CD4-positive, CD25-positive, alpha-beta regulatory T cell (primary cell): ENCODE measurements at regions not wholly inside any gene's neighbourhood (a gene's known extent, or its start where the extent isn't known, plus 50 kb on each side); places are given as distances from the start of the nearest gene placed in this dataset.

Experiments
- ATAC-seq, 2 donors: fragments of 150-1000 bp; cut with Tn5 transposase; one replicate each; pipeline ENCODE4 v1.10.0; 2021; ENCODE audit warnings: low read depth in 2 of 2, moderate number of reproducible peaks in 2 of 2, moderate library complexity in 1 of 2
- DNase-seq, 3 donors: peaks; one replicate each; pipeline versions ENCODE4 v3.0.0 to v3.0.0-alpha.2; 2012 to 2022; ENCODE audit warnings: mixed read lengths in 1 of 3
- H3K27ac ChIP-seq: one replicate; pipeline ENCODE4 v1.7.0; 2013; ENCODE audit warnings: mild to moderate bottlenecking, low read length; ENCODE audit not compliant: insufficient read depth, poor library complexity, severe bottlenecking
- H3K27me3 ChIP-seq: one replicate; pipeline ENCODE4 v1.7.0; 2013; ENCODE audit warnings: low read length; ENCODE audit not compliant: control insufficient read depth, insufficient read depth
- H3K36me3 ChIP-seq: one replicate; pipeline ENCODE4 v1.7.0; 2013; ENCODE audit warnings: mild to moderate bottlenecking, low read length, moderate library complexity; ENCODE audit not compliant: control insufficient read depth, insufficient read depth
- H3K4me1 ChIP-seq: 2 replicates; pipeline ENCODE4 v1.7.0; 2013; ENCODE audit warnings: mild to moderate bottlenecking, low read length; ENCODE audit not compliant: insufficient read depth, control insufficient read depth, poor library complexity, severe bottlenecking
- H3K4me3 ChIP-seq: one replicate; pipeline ENCODE4 v1.7.0; 2013; ENCODE audit warnings: low read depth, mild to moderate bottlenecking, low read length, moderate library complexity
- H3K9me3 ChIP-seq, 2 experiments: 1 replicate in 1 of 2; 2 replicates in 1 of 2; pipeline ENCODE4 v1.7.0; 2013; ENCODE audit warnings: low read length in 2 of 2, mild to moderate bottlenecking in 1 of 2, moderate library complexity in 1 of 2; ENCODE audit not compliant: control insufficient read depth in 2 of 2
- H3K27ac Mint-ChIP-seq, 3 donors: one replicate each; pipeline ENCODE4 v1.8.0; 2020 to 2022; ENCODE audit warnings: mild to moderate bottlenecking in 3 of 3, mixed read lengths in 3 of 3, moderate library complexity in 2 of 3
- H3K27me3 Mint-ChIP-seq: one replicate; pipeline ENCODE4 v1.8.0; 2022; ENCODE audit warnings: mild to moderate bottlenecking, mixed read lengths
- H3K36me3 Mint-ChIP-seq: one replicate; pipeline ENCODE4 v1.8.0; 2020; ENCODE audit warnings: mixed read lengths
- H3K4me1 Mint-ChIP-seq, 4 donors: one replicate each; pipeline ENCODE4 v1.8.0; 2020 to 2022; ENCODE audit warnings: mixed read lengths in 4 of 4, mild to moderate bottlenecking in 1 of 4
- H3K4me3 Mint-ChIP-seq, 4 donors: one replicate each; pipeline ENCODE4 v1.8.0; 2020 to 2022; ENCODE audit warnings: mild to moderate bottlenecking in 4 of 4, mixed read lengths in 4 of 4, moderate library complexity in 3 of 4
- H3K9me3 Mint-ChIP-seq, 7 donors: one replicate each; pipeline ENCODE4 v1.8.0; 2020 to 2022; ENCODE audit warnings: mixed read lengths in 7 of 7, mild to moderate bottlenecking in 3 of 7, moderate library complexity in 2 of 7

DNA sequence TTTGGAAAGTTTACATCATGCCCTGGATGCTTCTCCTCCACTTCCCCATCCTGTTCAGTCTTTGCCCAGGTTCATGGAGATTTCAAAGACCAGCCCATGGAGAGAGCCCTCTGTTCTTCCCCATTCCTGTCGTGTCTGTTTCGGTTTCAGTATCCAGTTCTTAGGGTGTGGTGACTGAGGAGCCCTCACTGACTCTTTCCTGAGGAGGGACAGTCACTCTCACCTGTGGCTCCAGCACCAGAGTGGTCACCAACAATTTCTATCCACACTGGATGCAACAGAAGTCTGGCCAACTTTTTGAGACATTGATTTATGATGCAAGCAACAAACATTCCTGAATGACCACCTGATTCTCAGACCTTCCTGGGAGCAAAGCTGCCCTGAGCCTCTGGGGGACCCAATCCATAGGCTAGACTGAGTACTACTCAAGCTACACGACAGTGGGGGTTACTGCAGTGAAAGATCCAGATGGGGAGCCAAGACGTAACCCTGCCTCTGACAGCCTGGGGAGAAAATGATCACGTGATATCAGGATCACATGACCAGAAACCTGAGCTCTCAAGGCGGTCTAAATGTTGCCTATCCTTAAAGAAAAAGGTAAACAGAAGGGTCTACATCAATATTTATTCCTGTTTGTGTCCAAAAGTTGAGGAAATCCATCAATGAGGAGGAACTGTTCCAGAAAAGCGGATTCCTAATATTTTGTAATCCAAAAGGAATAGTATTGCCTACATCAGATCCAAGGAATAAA lies 76.2 kb upstream of the VPREB1 start:
- H3K27ac Mint-ChIP-seq: no peak overlapping the region
- H3K9me3 Mint-ChIP-seq: peaks cover 0 to 2% (median 0%) of the 10 kb centered on the region in 7 donors
- ATAC-seq (no peak), DNase-seq (peak in 1 of 3 donors; percentile 26)
- H3K4me1 Mint-ChIP-seq: peaks cover 0 to 18% (median 5%) of the 10 kb centered on the region in 4 donors
- H3K27me3 Mint-ChIP-seq: peaks cover 9% of the 10 kb centered on the region
- no peaks in the 10 kb centered on the region for H3K36me3 Mint-ChIP-seq
- Histone ChIP-seq H3K4me1 (no peaks in the 10 kb centered on the region), H3K9me3 (no peaks in the 10 kb centered on the region), H3K4me3 (peak overlapping the region; percentile 1), H3K27ac (no peak overlapping the region), H3K27me3 (peaks cover 4% of the 10 kb centered on the region), H3K36me3 (no peaks in the 10 kb centered on the region)
- peak overlapping the region in 3 of 4 donors; percentile 30 to 66 (median 38) for H3K4me3 Mint-ChIP-seq

DNA sequence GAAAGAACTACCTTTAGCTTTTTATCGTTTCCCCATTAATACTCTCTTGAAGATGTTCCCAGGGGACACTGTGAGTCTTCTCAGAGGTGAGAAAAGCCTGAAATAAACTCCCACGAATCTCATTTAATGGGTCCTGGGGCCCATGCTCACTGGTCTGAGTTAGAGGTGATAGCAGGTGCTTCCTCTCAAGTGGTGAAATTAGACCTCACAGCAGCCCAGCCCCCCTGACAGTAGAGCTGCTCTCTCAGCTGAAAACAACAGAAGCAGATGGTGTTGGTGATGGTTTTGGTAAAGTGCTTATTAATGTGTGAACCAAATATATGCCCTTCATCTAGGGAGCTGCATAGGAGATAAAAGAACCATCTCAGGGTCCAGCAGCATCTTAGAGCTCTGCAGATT lies 76.8 kb upstream of the VPREB1 start:
- Histone ChIP-seq H3K36me3 (no peaks in the 10 kb centered on the region), H3K4me3 (peak overlapping the region; percentile 1), H3K27me3 (peaks cover 4% of the 10 kb centered on the region), H3K9me3 (no peaks in the 10 kb centered on the region), H3K27ac (no peak overlapping the region), H3K4me1 (no peaks in the 10 kb centered on the region)
- H3K4me3 Mint-ChIP-seq: peak overlapping the region in 2 of 4 donors; percentile 38 to 66
- H3K27ac Mint-ChIP-seq: no peak overlapping the region
- ATAC-seq: peak; percentile 40 to 55
- no peaks in the 10 kb centered on the region for H3K36me3 Mint-ChIP-seq
- H3K27me3 Mint-ChIP-seq: peaks cover 9% of the 10 kb centered on the region
- DNase-seq: no peak
- H3K9me3 Mint-ChIP-seq: peaks cover 0 to 2% (median 0%) of the 10 kb centered on the region in 7 donors
- peaks cover 0 to 18% (median 5%) of the 10 kb centered on the region in 4 donors for H3K4me1 Mint-ChIP-seq

DNA sequence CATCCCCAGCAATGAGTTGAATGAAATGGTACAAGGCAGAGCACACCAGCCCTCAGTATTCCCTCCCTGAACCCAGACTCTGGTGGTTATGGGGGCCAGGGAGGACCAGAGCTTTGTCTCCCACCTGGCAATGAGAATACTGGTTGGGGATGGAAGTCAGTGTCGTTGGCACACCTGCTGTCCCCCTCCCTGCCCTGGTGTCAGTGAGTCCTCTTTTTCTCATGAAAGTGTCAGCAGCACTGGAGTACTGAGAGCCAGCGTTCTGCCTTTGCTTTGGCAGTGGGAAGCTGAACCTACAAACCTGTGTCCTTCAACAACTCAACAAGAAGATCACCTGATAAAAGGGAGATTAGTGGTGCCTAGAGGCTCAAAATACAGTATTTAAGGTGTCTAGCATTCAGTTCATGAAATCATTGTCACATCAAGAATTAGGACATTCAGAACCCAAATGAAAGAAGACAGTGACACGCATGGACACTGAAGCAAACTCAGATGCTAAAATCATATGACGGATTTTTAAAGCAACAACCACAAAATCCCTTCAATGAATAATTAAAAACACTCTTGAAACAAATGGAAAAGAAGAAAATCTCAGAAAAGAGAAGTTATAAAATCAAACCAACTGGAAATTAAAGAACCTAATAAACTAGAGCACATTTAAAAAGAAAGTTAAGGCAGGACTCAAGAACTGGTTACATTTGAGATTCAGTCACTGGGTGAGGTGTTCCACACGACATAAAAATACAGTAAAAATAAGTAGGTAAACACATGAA lies 77.5 kb upstream of the VPREB1 start:
- H3K27me3 Mint-ChIP-seq: peaks cover 12% of the 10 kb centered on the region
- peaks cover 0 to 18% (median 5%) of the 10 kb centered on the region in 4 donors for H3K4me1 Mint-ChIP-seq
- Histone ChIP-seq H3K4me3 (no peak overlapping the region), H3K27ac (no peak overlapping the region), H3K4me1 (no peaks in the 10 kb centered on the region), H3K27me3 (peaks cover 4% of the 10 kb centered on the region), H3K9me3 (no peaks in the 10 kb centered on the region), H3K36me3 (no peaks in the 10 kb centered on the region)
- peaks cover 0 to 2% (median 0%) of the 10 kb centered on the region in 7 donors for H3K9me3 Mint-ChIP-seq
- DNase-seq (no peak), ATAC-seq (no peak)
- H3K27ac Mint-ChIP-seq: no peak overlapping the region
- no peaks in the 10 kb centered on the region for H3K36me3 Mint-ChIP-seq
- H3K4me3 Mint-ChIP-seq: no peak overlapping the region

DNA sequence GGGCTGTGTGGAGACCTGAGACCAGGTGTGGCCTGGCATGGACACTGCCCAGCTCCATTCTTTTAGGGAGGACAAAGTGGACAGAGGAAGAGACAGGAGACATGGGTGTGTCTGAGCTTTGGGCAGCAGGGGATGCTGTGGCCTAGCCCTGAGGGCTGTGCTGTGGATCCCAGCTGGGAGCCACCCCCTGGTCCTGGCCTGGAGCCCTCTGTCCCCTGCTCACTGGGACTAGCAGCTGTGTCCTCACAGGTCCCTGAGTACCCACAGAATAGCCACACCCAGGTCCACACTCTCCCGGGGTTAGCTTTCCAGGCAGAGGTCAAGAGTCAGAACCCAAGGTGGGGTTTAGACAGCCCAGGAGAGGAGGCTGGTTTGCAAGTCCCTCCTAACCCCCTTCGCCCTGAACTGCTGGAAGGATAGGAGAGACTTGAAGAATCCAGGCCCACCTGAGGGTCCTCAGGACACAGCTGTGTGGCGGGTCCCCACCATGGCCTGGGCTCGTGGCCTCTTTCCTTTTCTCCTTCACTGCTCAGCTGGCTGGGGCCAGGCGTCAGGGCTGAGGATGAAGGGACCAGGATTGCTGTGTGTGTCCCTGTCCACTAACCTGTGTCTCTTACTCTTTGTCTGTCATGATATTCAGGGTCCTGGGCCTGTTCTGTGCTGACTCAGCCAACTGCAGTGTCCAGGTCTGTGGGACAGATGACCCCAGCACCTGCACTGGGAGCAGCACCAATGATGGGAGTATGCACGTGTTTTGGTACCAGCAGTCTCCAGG lies 78.5 kb upstream of the VPREB1 start:
- H3K36me3 ChIP-seq: no peaks in the 10 kb centered on the region
- no peak for ATAC-seq
- H3K36me3 Mint-ChIP-seq: no peaks in the 10 kb centered on the region
- H3K27me3 ChIP-seq: peaks cover 4% of the 10 kb centered on the region
- peaks cover 0 to 2% (median 0%) of the 10 kb centered on the region in 7 donors for H3K9me3 Mint-ChIP-seq
- H3K4me1 ChIP-seq: no peaks in the 10 kb centered on the region
- peaks cover 0 to 18% (median 5%) of the 10 kb centered on the region in 4 donors for H3K4me1 Mint-ChIP-seq
- no peaks in the 10 kb centered on the region for H3K9me3 ChIP-seq
- no peak overlapping the region for H3K4me3 Mint-ChIP-seq
- DNase-seq: no peak
- no peak overlapping the region for H3K27ac ChIP-seq
- H3K4me3 ChIP-seq: no peak overlapping the region
- no peak overlapping the region for H3K27ac Mint-ChIP-seq
- peaks cover 15% of the 10 kb centered on the region for H3K27me3 Mint-ChIP-seq

DNA sequence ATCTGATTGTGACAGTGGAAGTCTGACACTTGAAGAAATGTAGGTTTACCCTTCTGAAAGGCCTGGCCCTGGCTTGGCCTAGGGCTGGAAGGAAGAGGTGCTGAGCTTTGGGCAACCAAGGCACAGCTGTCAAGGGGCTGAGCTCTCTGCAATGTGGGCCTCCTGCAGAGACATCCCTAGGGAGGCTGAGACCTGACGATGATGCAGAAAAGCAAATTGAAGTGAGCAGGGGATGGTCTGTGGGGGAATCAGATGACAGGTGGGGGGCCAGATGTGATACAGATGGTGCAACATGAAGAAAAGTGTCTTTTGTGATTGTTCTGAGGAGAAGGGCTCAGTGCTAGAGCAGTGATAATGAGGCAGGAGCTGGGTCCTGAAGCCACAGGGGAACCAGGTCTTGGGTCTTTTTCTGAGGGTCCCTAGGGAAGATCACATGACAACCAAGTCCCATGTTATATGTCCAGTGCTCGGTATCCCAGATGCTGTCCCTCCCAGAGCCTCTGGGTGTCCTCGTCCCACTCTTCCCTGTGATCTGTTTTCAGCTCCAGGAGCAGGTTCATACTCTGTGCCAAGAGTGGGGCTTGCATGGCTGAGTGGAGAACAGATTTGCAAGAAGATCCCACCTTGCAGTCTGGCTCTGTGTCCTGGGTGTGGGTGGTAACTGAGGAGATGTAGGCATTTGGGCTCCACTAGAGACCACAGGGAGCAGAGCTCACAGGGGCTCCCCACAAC lies 79.9 kb upstream of the VPREB1 start:
- DNase-seq: no peak
- no peak overlapping the region for H3K27ac ChIP-seq

DNA sequence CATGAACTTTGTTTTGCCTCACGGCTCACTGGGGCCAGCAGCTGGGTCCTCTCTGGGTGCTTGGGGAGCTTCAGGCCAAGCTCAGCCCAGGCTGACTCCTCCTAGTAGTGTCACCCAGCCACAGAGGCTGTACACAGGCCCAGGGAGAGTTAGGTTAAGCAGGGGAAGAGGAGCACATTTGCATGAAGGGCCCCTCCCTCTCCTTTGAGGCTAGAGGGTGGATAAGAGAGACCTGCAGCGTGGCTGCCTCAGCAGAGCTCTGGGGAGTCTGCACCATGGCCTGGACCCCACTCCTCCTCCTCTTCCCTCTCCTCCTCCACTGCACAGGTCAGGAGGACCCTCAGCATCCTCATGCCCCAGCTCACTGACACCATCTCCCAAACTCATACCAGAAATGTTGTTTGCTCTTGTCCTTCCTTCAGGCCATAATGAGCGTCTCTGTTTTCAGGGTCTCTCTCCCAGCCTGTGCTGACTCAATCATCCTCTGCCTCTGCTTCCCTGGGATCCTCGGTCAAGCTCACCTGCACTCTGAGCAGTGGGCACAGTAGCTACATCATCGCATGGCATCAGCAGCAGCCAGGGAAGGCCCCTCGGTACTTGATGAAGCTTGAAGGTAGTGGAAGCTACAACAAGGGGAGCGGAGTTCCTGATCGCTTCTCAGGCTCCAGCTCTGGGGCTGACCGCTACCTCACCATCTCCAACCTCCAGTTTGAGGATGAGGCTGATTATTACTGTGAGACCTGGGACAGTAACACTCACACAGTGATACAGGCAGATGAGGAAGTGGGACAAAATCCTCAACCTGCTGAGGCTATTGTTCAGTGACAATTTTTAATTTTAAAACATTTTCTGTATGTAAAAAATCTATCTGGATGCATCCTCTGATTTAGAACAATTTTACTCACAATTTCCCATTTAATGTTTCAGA lies 82.4 kb upstream of the VPREB1 start:
- no peak for DNase-seq
- Mint-ChIP-seq H3K36me3 (no peaks in the 10 kb centered on the region), H3K27me3 (peaks cover 15% of the 10 kb centered on the region), H3K27ac (no peak overlapping the region), H3K4me3 (no peak overlapping the region), H3K9me3 (peaks cover 0 to 2% (median 0%) of the 10 kb centered on the region in 7 donors), H3K4me1 (peaks cover 0 to 4% (median 0%) of the 10 kb centered on the region in 4 donors)
- H3K36me3 ChIP-seq: no peaks in the 10 kb centered on the region
- H3K4me3 ChIP-seq: no peak overlapping the region
- no peaks in the 10 kb centered on the region for H3K4me1 ChIP-seq
- peak; percentile 39 to 45 for ATAC-seq
- H3K27ac ChIP-seq: no peak overlapping the region
- H3K9me3 ChIP-seq: no peaks in the 10 kb centered on the region
- H3K27me3 ChIP-seq: peaks cover 14% of the 10 kb centered on the region

More for the DNA sequence above, 79.9 kb upstream of the VPREB1 start:
- Histone ChIP-seq H3K4me1 (no peaks in the 10 kb centered on the region), H3K4me3 (no peak overlapping the region), H3K36me3 (no peaks in the 10 kb centered on the region), H3K9me3 (no peaks in the 10 kb centered on the region), H3K27me3 (peaks cover 6% of the 10 kb centered on the region)
- H3K4me1 Mint-ChIP-seq: peaks cover 0 to 8% (median 4%) of the 10 kb centered on the region in 4 donors
- H3K36me3 Mint-ChIP-seq: no peaks in the 10 kb centered on the region
- H3K27me3 Mint-ChIP-seq: peaks cover 15% of the 10 kb centered on the region
- H3K27ac Mint-ChIP-seq: no peak overlapping the region
- H3K4me3 Mint-ChIP-seq: no peak overlapping the region
- peaks cover 0 to 2% (median 0%) of the 10 kb centered on the region in 7 donors for H3K9me3 Mint-ChIP-seq
- no peak for ATAC-seq
